Activated B cell treated with CpG ODN at 0.5 μM for 24 hours (primary cell): ENCODE measurements at regions not wholly inside any gene's neighbourhood (a gene's known extent, or its start where the extent isn't known, plus 50 kb on each side); places are given as distances from the start of the nearest gene placed in this dataset.

Experiments
- ATAC-seq: fragments of 200-7000 bp; cut with Tn5 transposase; one replicate; pipeline ENCODE4 v1.10.0; 2021; ENCODE audit warnings: low read depth, mild to moderate bottlenecking, moderate library complexity
- CTCF ChIA-PET: fragments of 350-600 bp; sonication (Branson Sonifier 250); formaldehyde crosslinking; loops from one replicate; lab custom pipeline; 2021; ENCODE audit warnings: antibody characterized with exemption; lab: Charles Lee
- POLR2A ChIA-PET: fragments of 350-600 bp; sonication (Branson Sonifier 250); formaldehyde crosslinking; loops from one replicate; lab custom pipeline; 2021; ENCODE audit warnings: antibody characterized with exemption; lab: Charles Lee
- DNase-seq: peaks from one replicate; pipeline ENCODE4 v3.0.0; 2022
- H3K27ac Mint-ChIP-seq: one replicate; pipeline ENCODE4 v1.8.0; 2020; ENCODE audit warnings: mixed read lengths
- H3K27me3 Mint-ChIP-seq: one replicate; pipeline ENCODE4 v1.8.0; 2021; ENCODE audit warnings: mixed read lengths
- H3K36me3 Mint-ChIP-seq: one replicate; pipeline ENCODE4 v1.8.0; 2021; ENCODE audit warnings: low read depth, mixed read lengths
- H3K4me1 Mint-ChIP-seq: one replicate; pipeline ENCODE4 v1.8.0; 2021; ENCODE audit warnings: mixed read lengths
- H3K4me3 Mint-ChIP-seq: one replicate; pipeline ENCODE4 v1.8.0; 2020; ENCODE audit warnings: mild to moderate bottlenecking, mixed read lengths
- H3K9me3 Mint-ChIP-seq: one replicate; pipeline ENCODE4 v1.8.0; 2020; ENCODE audit warnings: mixed read lengths
- intact Hi-C: fragments of 100-400 bp; cut with micrococcal nuclease; formaldehyde crosslinking; loops from one replicate; pipeline ENCODE4 v1.15.1; 2024
- TF ChIP-seq, protein P1 (sequence below): fragments of 200-600 bp; IDR thresholded peaks from one replicate; pipeline ENCODE4 v1.8.0; 2022; ENCODE audit warnings: antibody characterized with exemption, mild to moderate bottlenecking

- TF ChIP-seq, protein P1, sequence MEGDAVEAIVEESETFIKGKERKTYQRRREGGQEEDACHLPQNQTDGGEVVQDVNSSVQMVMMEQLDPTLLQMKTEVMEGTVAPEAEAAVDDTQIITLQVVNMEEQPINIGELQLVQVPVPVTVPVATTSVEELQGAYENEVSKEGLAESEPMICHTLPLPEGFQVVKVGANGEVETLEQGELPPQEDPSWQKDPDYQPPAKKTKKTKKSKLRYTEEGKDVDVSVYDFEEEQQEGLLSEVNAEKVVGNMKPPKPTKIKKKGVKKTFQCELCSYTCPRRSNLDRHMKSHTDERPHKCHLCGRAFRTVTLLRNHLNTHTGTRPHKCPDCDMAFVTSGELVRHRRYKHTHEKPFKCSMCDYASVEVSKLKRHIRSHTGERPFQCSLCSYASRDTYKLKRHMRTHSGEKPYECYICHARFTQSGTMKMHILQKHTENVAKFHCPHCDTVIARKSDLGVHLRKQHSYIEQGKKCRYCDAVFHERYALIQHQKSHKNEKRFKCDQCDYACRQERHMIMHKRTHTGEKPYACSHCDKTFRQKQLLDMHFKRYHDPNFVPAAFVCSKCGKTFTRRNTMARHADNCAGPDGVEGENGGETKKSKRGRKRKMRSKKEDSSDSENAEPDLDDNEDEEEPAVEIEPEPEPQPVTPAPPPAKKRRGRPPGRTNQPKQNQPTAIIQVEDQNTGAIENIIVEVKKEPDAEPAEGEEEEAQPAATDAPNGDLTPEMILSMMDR, result no peak
- ATAC-seq (no peak), DNase-seq (no peak)
- no peaks in the 10 kb centered on the region for H3K9me3 Mint-ChIP-seq
- H3K4me1 Mint-ChIP-seq, result no peaks in the 10 kb centered on the region
- H3K27me3 Mint-ChIP-seq, result peaks cover 10% of the 10 kb centered on the region
- H3K4me3 Mint-ChIP-seq, result no peak overlapping the region
- H3K36me3 Mint-ChIP-seq, result no peaks in the 10 kb centered on the region
- CTCF ChIA-PET, result no interaction called here
- H3K27ac Mint-ChIP-seq, result no peak overlapping the region
- intact Hi-C loops, result no loop called here
- POLR2A ChIA-PET, result no interaction called here
These were observed 85.2 kb downstream of the TBX19 start for GRCh38 chr1:168365719-168366479.
